ENCODE measurements at regions not wholly inside any gene's neighbourhood (a gene's known extent, or its start where the extent isn't known, plus 50 kb on each side); places are given as distances from the start of the nearest gene placed in this dataset.
"Not testable (repeated sequence)": the region's sequence is repeated elsewhere in the genome, so short reads cannot be mapped to it uniquely, and the experiment has no call there.

GRCh38 chr15:57873564-57874209 is 167.2 kb downstream of the POLR2M start:
- DNase-seq = no peak

DNA sequence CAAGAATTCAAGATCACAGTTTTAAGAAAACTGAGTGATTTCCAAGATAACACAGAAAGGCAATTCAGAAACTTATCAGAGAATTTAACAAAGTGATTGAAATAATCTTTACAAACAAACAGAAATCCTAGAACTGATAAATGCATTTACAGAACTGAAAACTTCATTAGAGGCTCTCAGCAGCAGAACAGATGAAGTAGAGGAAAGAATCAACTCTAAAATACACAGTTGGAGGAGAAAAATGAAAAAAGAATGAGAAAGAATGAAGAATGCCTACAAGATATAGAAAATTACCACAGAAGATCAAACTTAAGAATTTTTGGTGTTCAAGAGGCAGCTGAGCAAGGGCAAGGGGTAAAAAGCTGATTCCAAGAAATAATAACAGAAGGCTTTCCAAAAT is 168.8 kb downstream of the POLR2M start:
- intact Hi-C loops (cut with DNase I) = no loop called here
- no peak for DNase-seq

More at GRCh38 chr15:57873564-57874209, 167.2 kb downstream of the POLR2M start:
- intact Hi-C loops (cut with DNase I) = no loop called here

DNA sequence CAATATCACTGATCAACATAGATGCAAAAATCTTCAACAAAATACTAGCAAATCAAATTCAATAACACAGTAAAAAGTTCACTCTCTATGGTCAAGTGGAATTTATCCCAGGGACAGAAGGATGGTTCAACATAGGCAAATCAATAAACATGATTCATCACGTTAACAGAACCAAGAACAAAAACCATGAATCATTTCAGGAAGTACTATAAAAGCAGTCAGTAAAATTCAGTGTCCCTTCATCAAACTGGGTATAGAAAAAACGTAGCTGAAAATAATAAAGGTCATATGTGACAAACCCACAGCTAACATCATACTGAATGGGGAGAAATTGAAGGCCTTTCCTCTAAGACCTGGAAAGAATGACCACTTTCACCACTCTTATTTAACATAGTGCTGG is 172.1 kb downstream of the POLR2M start:
- DNase-seq = no peak
- intact Hi-C loops (cut with DNase I) = no loop called here

- no peak for DNase-seq
- intact Hi-C loops (cut with DNase I) = no loop called here
Measured at GRCh38 chr15:57881361-57881760, 174.8 kb downstream of the POLR2M start.

DNA sequence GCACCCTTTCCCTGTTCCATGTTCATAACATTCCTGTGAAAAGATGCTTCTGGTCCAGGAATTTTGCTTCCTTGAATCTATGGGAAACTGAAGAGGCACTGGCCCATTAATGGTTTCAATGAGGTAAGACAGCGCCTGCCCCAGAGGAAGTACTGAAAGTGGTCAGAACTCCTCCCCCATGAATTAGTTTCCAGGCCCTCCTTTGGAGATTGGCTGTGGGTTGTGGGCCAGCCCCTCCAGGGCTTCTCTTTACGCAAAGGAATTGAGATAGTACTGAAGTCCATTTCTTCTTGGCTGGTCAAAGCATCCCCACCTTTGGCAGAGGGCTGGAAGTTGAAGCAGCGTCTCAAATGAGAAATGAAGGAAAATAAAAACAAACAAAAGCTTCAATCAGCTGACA is 175.5 kb downstream of the POLR2M start:
- DNase-seq = no peak
- intact Hi-C loops (cut with DNase I) = no loop called here

DNA sequence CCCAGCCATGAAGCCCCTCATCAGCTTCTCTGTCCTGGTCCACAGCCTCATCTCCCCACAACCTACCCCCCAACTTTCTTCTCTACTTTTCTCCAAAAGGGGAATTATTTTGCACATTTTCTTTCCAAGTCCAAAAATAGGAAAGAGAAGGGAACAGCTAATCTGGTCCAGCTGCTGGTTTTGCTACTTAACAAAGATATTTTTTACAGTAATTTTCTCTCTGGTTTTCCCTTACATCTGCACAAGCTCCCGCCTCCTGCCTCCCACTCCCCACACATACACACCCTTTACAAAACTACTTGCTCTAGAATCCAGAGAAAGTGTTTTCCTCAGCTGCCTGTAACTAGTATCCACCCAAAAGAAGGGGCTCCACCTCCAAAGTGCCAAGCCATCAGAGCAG is 177.2 kb downstream of the POLR2M start:
- DNase-seq = no peak
- intact Hi-C loops (cut with DNase I) = no loop called here

DNA sequence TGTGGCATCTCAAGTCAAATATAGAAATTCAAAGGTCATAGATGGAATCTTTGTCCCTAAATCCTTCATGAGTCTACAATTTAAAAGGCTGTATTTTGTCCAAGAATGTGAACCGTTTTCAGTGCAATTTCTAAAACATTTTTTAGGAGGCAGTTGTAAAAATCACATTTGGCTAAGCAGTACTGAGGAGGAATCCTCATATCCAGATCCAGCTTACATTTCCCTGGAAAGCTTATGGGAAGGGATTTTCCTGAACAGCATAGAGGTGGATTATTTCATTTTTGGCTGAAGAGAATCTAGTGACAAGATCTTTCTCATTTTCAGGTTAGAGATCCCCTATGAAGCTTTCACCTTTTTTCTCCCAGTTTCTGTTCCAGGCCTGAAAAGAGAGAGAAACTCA is 178.4 kb downstream of the POLR2M start:
- intact Hi-C loops (cut with DNase I) = no loop called here
- DNase-seq = no peak

GRCh38 chr15:57885435-57885834 is 178.9 kb downstream of the POLR2M start:
- intact Hi-C loops (cut with DNase I) = no loop called here
- DNase-seq = no peak

- no peak for DNase-seq
- intact Hi-C loops (cut with DNase I) = no loop called here
Measured at GRCh38 chr15:57887825-57888224, 177.7 kb downstream of the ALDH1A2 start.

GRCh38 chr15:57890351-57890750 is 175.2 kb downstream of the ALDH1A2 start:
- DNase-seq = no peak
- intact Hi-C loops (cut with DNase I) = no loop called here

GRCh38 chr15:57890878-57891277 is 174.6 kb downstream of the ALDH1A2 start:
- intact Hi-C loops (cut with DNase I) = no loop called here
- no peak for DNase-seq

- no peak for DNase-seq
- intact Hi-C loops (cut with DNase I) = no loop called here
Measured at GRCh38 chr15:57892181-57892580, 173.3 kb downstream of the ALDH1A2 start.

- DNase-seq = no peak
- intact Hi-C loops (cut with DNase I) = no loop called here
Measured at GRCh38 chr15:57893040-57893439, 172.5 kb downstream of the ALDH1A2 start.

- DNase-seq = no peak
- intact Hi-C loops (cut with DNase I) = no loop called here
Measured at GRCh38 chr15:57895291-57895690, 170.2 kb downstream of the ALDH1A2 start.

GRCh38 chr15:57896114-57896513 is 169.4 kb downstream of the ALDH1A2 start:
- DNase-seq = no peak
- intact Hi-C loops (cut with DNase I) = no loop called here

DNA sequence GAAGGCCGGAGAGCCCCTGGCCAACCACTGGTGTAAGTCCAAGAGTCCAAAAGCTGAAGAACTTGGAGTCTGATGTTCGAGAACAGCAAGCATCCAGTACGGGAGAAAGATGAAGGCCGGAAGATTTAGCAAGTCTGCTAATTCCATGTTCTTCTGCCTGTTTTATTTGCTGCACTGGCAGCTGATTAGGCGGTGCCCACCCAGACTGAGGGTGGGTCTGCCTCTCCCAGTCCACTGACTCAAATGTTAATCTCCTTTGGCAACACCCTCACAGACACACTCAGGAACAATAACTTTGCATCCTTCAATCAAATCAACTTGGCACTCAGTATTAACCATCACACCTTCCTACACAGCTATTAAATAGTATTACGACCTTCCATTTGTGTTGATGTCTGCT is 168.6 kb downstream of the ALDH1A2 start:
- DNase-seq; intact Hi-C loops (cut with DNase I): not testable (repeated sequence)

DNA sequence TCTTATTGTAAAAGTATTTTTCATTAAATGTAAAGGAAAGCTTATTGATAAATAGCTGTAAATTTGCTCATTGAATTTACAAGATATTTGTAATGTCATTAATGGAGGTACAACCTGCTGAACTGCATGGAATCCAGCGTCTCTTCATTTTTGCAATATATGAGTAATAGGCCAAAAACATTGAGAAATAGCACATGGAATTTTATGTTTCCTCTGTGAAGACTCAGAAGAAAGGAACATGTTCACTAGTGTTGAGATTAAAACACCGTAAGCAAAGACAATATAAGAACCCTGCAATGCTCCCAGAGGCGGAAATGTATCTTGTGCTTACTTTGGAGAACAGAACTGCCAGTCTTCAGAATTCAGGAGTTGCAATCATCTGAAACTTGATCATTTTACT is 167.6 kb downstream of the ALDH1A2 start:
- no peak for DNase-seq
- intact Hi-C loops (cut with DNase I) = no loop called here

DNA sequence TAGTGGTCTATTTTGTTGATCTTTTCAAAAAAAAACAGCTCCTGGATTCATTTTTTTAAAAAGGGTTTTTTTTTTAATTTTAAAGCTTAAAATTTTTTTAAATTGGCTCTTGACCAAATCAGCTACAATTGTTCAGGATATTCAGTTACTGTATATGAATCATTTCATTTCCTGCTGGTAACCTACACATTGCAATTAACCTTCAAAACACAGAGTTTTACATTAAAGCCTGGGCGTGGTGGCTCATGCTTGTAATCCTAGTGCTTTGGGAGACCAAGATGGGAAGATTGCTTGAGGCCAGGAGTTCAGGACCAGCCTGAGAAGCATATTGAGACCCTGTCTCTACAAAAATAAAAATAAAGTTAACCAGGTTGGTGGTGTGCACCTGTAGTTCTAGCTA is 163.4 kb downstream of the ALDH1A2 start:
- intact Hi-C loops (cut with DNase I) = no loop called here
- DNase-seq = no peak
